Right atrium auricular region (tissue), 2 donors: ENCODE measurements at regions not wholly inside any gene's neighbourhood (a gene's known extent, or its start where the extent isn't known, plus 50 kb on each side); places are given as distances from the start of the nearest gene placed in this dataset.

Source experiments
- DNase-seq: peaks from one replicate; pipeline ENCODE4 v3.0.0-alpha.2; 2019; ENCODE audit warnings: low spot score
- H3K27ac ChIP-seq, 2 donors: fragments of 200-600 bp; sonication (generic); 1 replicate in 1 of 2; 2 replicates in 1 of 2; pipeline ENCODE4 v1.5.1; 2016 to 2019
- H3K27me3 ChIP-seq, 2 donors: fragments of 200-600 bp; sonication (generic); one replicate each; pipeline versions ENCODE4 v1.5.1 to v1.6.0; 2017 to 2019
- H3K36me3 ChIP-seq: fragments of 200-600 bp; sonication (generic); one replicate; pipeline ENCODE4 v1.5.1; 2016
- H3K4me1 ChIP-seq, 2 donors: fragments of 200-600 bp; sonication (generic); one replicate each; pipeline versions ENCODE4 v1.5.1 to v1.6.0; 2017 to 2019
- H3K4me3 ChIP-seq, 2 donors: fragments of 200-600 bp; sonication (generic); 1 replicate in 1 of 2; 2 replicates in 1 of 2; pipeline ENCODE4 v1.5.1; 2017 to 2019; ENCODE audit warnings: mild to moderate bottlenecking in 1 of 2, moderate library complexity in 1 of 2
- H3K9me3 ChIP-seq, 2 donors: fragments of 200-600 bp; sonication (generic); one replicate each; pipeline ENCODE4 v1.5.1; 2019
- TF ChIP-seq, protein P1 (sequence below), 2 donors: fragments of 200-600 bp; sonication (generic); IDR thresholded peaks; one replicate each; pipeline ENCODE4 v1.5.1; 2019; ENCODE audit warnings: antibody characterized with exemption in 2 of 2

DNA sequence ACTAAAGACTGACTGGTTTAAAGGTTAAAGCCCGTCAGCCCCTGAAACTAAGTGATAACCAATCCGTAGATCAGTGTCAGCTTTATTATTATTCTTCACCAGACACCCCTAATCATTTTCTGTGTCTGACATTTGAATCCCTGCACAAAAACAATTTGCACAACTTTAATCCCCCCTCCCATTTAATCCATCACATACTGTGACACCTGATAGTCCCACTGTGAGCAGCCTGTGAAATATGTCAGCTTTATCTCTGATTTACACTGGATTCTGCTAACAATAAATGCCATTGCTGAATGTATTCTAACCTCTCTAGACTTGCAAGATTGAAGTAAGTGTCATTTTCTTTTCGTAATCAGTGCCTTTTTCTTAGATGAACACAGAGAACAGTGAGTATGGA, 2089.0 kb upstream of the RAG2 start:
- Histone ChIP-seq H3K9me3 (no peaks in the 10 kb centered on the region), H3K27me3 (no peaks in the 10 kb centered on the region), H3K36me3 (no peaks in the 10 kb centered on the region), H3K27ac (no peak overlapping the region), H3K4me1 (no peaks in the 10 kb centered on the region), H3K4me3 (no peak overlapping the region)
- TF ChIP-seq, protein P1, sequence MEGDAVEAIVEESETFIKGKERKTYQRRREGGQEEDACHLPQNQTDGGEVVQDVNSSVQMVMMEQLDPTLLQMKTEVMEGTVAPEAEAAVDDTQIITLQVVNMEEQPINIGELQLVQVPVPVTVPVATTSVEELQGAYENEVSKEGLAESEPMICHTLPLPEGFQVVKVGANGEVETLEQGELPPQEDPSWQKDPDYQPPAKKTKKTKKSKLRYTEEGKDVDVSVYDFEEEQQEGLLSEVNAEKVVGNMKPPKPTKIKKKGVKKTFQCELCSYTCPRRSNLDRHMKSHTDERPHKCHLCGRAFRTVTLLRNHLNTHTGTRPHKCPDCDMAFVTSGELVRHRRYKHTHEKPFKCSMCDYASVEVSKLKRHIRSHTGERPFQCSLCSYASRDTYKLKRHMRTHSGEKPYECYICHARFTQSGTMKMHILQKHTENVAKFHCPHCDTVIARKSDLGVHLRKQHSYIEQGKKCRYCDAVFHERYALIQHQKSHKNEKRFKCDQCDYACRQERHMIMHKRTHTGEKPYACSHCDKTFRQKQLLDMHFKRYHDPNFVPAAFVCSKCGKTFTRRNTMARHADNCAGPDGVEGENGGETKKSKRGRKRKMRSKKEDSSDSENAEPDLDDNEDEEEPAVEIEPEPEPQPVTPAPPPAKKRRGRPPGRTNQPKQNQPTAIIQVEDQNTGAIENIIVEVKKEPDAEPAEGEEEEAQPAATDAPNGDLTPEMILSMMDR (IDR thresholded peaks at IDR 0.05), result no peak
- no peak for DNase-seq

DNA sequence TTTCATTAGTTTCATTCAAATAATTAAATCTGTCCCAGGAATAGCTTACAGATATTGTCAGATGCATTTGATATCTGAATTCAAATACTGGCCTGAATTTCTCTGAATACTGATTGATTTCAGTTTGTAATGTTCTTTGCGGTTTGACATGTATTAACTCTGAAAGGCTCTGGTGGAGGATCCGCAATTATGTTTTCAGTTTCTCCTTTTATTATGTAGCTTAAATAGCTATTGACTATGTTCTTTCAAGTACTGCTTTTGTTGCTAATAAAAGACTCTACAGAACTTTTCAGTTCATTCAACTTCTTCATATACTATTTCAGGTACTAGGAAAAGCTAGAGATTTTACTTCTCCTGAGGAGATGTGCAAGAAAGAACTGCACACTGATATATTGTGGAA, 2085.4 kb upstream of the RAG2 start:
- Histone ChIP-seq H3K9me3 (no peaks in the 10 kb centered on the region), H3K27ac (no peak overlapping the region), H3K4me1 (no peaks in the 10 kb centered on the region), H3K27me3 (no peaks in the 10 kb centered on the region), H3K4me3 (no peak overlapping the region), H3K36me3 (no peaks in the 10 kb centered on the region)
- DNase-seq, result no peak
- TF ChIP-seq, protein P1 (IDR thresholded peaks at IDR 0.05), result no peak

DNA sequence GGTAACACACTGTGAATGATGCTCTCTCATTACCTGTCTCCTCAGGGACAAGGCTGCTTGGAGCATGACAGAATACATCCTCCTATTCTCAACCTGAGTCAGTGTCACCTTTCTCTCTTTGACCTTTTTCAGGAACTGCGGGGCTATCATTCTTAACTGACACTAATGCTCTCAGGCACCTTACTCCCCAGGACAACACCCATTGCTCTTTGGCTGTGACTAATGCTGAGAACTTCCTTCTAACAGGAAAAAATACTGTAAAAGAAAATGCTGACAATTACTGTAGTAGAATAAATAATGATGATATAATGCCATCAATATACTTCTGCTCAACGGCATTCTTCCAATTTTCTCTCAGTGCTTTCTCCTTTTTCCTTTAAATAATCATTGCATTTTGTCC, 2082.7 kb upstream of the RAG2 start:
- Histone ChIP-seq H3K27ac (no peak overlapping the region), H3K4me1 (no peaks in the 10 kb centered on the region), H3K9me3 (no peaks in the 10 kb centered on the region), H3K4me3 (no peak overlapping the region), H3K27me3 (no peaks in the 10 kb centered on the region), H3K36me3 (no peaks in the 10 kb centered on the region)
- DNase-seq, result no peak
- TF ChIP-seq, protein P1 (IDR thresholded peaks at IDR 0.05), result no peak

DNA sequence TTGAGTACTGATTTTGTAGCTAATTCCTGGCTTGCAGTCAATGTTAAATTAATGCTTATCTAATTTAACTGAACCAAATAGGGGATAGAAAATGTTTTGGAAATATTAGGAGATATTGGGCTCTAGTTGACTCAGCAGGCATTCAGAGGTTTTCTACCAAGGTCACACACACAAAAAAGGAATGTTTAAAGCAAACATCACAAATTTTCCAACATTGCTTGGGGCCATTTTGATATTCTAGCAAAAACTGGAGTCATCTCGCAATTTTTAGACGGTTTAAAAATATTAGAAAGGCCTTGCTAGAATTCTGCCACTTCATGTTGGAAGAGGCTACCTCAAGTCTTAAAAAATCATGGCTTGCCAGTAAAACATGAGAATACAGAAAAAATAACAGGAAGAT, 2082.1 kb upstream of the RAG2 start:
- Histone ChIP-seq H3K27me3 (no peaks in the 10 kb centered on the region), H3K4me1 (no peaks in the 10 kb centered on the region), H3K36me3 (no peaks in the 10 kb centered on the region), H3K9me3 (no peaks in the 10 kb centered on the region), H3K4me3 (no peak overlapping the region), H3K27ac (no peak overlapping the region)
- no peak for DNase-seq
- TF ChIP-seq, protein P1 (IDR thresholded peaks at IDR 0.05), result no peak

DNA sequence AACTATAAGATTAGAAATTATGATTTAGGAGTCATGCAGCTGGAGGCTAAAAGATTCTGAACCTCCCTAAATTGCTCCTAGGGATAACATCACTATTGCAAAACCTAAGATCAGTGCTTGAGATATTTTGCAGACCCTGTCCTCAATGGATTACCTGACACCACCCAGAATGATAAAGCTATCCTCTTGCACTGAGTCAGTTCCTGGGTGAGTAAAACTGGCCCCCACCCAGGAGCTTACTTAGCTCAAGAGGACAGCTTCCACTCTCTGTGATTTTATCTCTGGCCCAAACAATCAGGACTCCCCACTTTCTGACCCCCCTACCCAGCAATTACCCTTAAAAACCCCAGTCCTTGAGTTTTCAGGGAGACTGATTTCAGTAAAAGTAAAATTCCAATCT, 2074.4 kb upstream of the RAG2 start:
- Histone ChIP-seq H3K9me3 (no peaks in the 10 kb centered on the region), H3K36me3 (no peaks in the 10 kb centered on the region), H3K4me1 (no peaks in the 10 kb centered on the region), H3K27ac (no peak overlapping the region), H3K27me3 (no peaks in the 10 kb centered on the region), H3K4me3 (no peak overlapping the region)
- TF ChIP-seq, protein P1 (IDR thresholded peaks at IDR 0.05), result no peak
- DNase-seq, result no peak

DNA sequence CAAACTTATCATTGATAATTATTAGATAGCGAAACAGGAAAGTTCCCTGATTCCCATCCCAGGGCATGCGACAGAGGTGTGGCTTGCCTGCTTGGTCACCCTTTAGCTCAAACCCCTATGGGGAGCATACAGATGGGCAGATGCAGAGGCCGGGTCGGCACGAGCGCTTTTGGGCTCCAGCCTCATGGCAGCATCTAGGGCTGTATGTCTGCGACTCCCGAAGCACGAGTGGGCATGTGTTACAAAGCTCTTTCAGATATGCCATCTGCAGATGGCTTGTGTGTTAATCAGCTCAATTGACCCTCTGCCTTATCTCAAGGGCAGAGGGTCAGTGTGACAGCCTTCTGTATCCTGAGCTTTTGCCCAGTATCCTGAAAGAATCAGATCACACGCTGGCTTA, 2069.3 kb upstream of the RAG2 start:
- Histone ChIP-seq H3K27me3 (no peaks in the 10 kb centered on the region), H3K27ac (no peak overlapping the region), H3K4me3 (no peak overlapping the region), H3K36me3 (no peaks in the 10 kb centered on the region), H3K9me3 (no peaks in the 10 kb centered on the region), H3K4me1 (no peaks in the 10 kb centered on the region)
- no peak for DNase-seq
- TF ChIP-seq, protein P1 (IDR thresholded peaks at IDR 0.05), result no peak
